ENCODE measurements at regions not wholly inside any gene's neighbourhood (a gene's known extent, or its start where the extent isn't known, plus 50 kb on each side); places are given as distances from the start of the nearest gene placed in this dataset.

DNA sequence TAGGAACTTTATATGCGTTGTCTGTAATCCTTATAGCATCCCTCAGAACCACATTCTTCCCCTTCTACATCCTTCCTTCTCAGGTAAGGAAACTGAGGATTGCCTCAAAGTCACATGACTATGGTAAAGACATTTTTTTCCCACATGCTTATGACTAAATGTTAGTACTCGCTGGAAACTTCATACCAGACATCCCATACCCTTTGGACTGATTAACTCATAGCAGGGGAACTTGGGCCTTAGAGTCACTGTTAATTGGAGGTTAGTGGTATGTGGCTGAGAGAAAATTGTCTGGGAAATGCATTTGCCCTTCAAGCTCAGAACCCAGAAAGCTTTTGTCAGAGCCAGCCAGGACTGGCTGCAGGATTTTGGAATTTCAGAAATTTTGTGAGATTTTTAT is 155.0 kb downstream of the RELL1 start:
- DNase-seq = no peak
- Histone ChIP-seq H2BK20ac (ENCODE audit: low read depth, low read length, poor library complexity, severe bottlenecking) (no peak overlapping the region), H3K4me2 (ENCODE audit: insufficient read depth, insufficient read length, low read length) (no peak overlapping the region), H3K4me1 (ENCODE audit: insufficient read depth, low read length) (no peaks in the 10 kb centered on the region), H2BK12ac (ENCODE audit: insufficient read length, low read depth, low read length) (no peak overlapping the region), H2BK15ac (ENCODE audit: low read depth, low read length) (no peak overlapping the region), H2BK120ac (ENCODE audit: low read depth, low read length, poor library complexity, severe bottlenecking) (no peak overlapping the region), H4K5ac (ENCODE audit: insufficient read length, low read depth, low read length) (no peak overlapping the region), H3K9me3 (ENCODE audit: control insufficient read depth, low read depth, low read length) (no peaks in the 10 kb centered on the region), H3K79me1 (ENCODE audit: insufficient read depth, low read depth, low read length, poor library complexity, severe bottlenecking) (no peaks in the 10 kb centered on the region), H3K9ac (ENCODE audit: extremely low read depth, insufficient read length, low read length) (no peak overlapping the region), H3K23ac (ENCODE audit: insufficient read length, low read depth, low read length) (no peak overlapping the region), H3K27me3 (ENCODE audit: insufficient read depth, low read length) (no peaks in the 10 kb centered on the region), H4K91ac (ENCODE audit: insufficient read length, low read depth, low read length) (no peak overlapping the region), H3K56ac (ENCODE audit: insufficient read length, low read depth, low read length) (no peak overlapping the region), H3K23me2 (ENCODE audit: insufficient read length, low read depth, low read length, poor library complexity, severe bottlenecking) (no peaks in the 10 kb centered on the region), H3K14ac (ENCODE audit: insufficient read depth, low read length) (no peak overlapping the region), H4K20me1 (ENCODE audit: control insufficient read depth, insufficient read depth, insufficient read length) (no peaks in the 10 kb centered on the region), H3K79me2 (ENCODE audit: insufficient read depth, low read length) (no peaks in the 10 kb centered on the region), H3K4ac (ENCODE audit: low read depth, low read length) (no peak overlapping the region), H2BK5ac (ENCODE audit: insufficient read length, low read length) (no peak overlapping the region), H2AK5ac (ENCODE audit: insufficient read length, low read length) (no peak overlapping the region), H3K27ac (ENCODE audit: insufficient read length, low read depth, low read length) (no peak overlapping the region), H4K8ac (replicated peaks; ENCODE audit: insufficient read length, low read depth, low read length) (no peak overlapping the region), H2AFZ (ENCODE audit: low read length) (no peak overlapping the region), H3T11ph (ENCODE audit: low read length) (no peak overlapping the region), H3K18ac (ENCODE audit: insufficient read length, low read depth, low read length) (no peak overlapping the region)
- H3K9me3 Mint-ChIP-seq = no peaks in the 10 kb centered on the region
- no peak overlapping the region for H3K27ac Mint-ChIP-seq
- H3K36me3 Mint-ChIP-seq (ENCODE audit: insufficient read depth in 1 of 3, low read depth in 3 of 3) = no peaks in the 10 kb centered on the region
- peaks cover 0 to 2% of the 10 kb centered on the region in 2 experiments; a peak in 1 of 4 replicates for H3K4me1 Mint-ChIP-seq
- H3K27me3 Mint-ChIP-seq (ENCODE audit: low read depth) = no peaks in the 10 kb centered on the region
- no CpG with 5 or more reads among the region's 2 CpGs for WGBS (ENCODE audit: extremely low coverage, insufficient read length, low lambda C conversion rate)
- no peak overlapping the region for H3K4me3 Mint-ChIP-seq
- TF ChIP-seq, protein P1, sequence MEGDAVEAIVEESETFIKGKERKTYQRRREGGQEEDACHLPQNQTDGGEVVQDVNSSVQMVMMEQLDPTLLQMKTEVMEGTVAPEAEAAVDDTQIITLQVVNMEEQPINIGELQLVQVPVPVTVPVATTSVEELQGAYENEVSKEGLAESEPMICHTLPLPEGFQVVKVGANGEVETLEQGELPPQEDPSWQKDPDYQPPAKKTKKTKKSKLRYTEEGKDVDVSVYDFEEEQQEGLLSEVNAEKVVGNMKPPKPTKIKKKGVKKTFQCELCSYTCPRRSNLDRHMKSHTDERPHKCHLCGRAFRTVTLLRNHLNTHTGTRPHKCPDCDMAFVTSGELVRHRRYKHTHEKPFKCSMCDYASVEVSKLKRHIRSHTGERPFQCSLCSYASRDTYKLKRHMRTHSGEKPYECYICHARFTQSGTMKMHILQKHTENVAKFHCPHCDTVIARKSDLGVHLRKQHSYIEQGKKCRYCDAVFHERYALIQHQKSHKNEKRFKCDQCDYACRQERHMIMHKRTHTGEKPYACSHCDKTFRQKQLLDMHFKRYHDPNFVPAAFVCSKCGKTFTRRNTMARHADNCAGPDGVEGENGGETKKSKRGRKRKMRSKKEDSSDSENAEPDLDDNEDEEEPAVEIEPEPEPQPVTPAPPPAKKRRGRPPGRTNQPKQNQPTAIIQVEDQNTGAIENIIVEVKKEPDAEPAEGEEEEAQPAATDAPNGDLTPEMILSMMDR (conservative IDR thresholded peaks at IDR 0.05) = no peak

Measured in H9 (cell line).